HCT116 (cell line): ENCODE measurements at regions not wholly inside any gene's neighbourhood (a gene's known extent, or its start where the extent isn't known, plus 50 kb on each side); places are given as distances from the start of the nearest gene placed in this dataset.

ENCODE experiments used
- ATAC-seq: fragments of 200-7000 bp; cut with Tn5 transposase; 2 replicates; pipeline ENCODE4 v1.9.1; 2020; ENCODE audit warnings: mild to moderate bottlenecking, moderate library complexity
- BruUV-seq: library from RNA; stranded (reverse); fragments of 400-500 nt; replicated peaks from 2 replicates; lab custom pipeline; 2021; lab: Mats Ljungman, UMichigan
- CTCF ChIA-PET: fragments of 300-600 bp; sonication (Branson Sonifier 250); formaldehyde crosslinking; loops from one replicate; lab custom pipeline; 2021; ENCODE audit warnings: antibody characterized with exemption; lab: Charles Lee
- POLR2A ChIA-PET: fragments of 300-600, 350-600 bp; sonication (Branson Sonifier 250); formaldehyde crosslinking; loops from one replicate; lab custom pipeline; 2021; ENCODE audit warnings: antibody characterized with exemption; lab: Charles Lee
- RAD21 ChIA-PET, 2 experiments: fragments of 300-600 bp; sonication (Branson Sonifier 250); formaldehyde crosslinking; loops; one replicate each; lab custom pipeline; 2023; ENCODE audit warnings: low total read pairs in 2 of 2; ENCODE audit not compliant: uncharacterized antibody in 2 of 2, unreplicated experiment in 2 of 2, low non-redundant PET in 1 of 2; lab: Charles Lee
- DNase-seq: peaks from one replicate; pipeline ENCODE4 v3.0.0-alpha.2; 2010; ENCODE audit warnings: low read depth, low spot score
- H2AFZ ChIP-seq: fragments of 200-600 bp; shearing (Covaris generic), sonication (generic); 2 replicates; pipeline ENCODE4 v1.6.1; 2017; ENCODE audit warnings: low read depth, mixed run types, mixed read lengths, antibody characterized with exemption, low read length; ENCODE audit not compliant: poor library complexity, severe bottlenecking
- H3K27ac ChIP-seq: 2 replicates; pipeline ENCODE4 v1.5.1; 2012; ENCODE audit warnings: low read depth, low read length
- H3K27me3 ChIP-seq: fragments of 200-600 bp; sonication (generic); 2 replicates; pipeline ENCODE4 v1.6.1; 2016; ENCODE audit warnings: mixed run types, low read length, mixed read lengths; ENCODE audit not compliant: insufficient read depth
- H3K36me3 ChIP-seq, 2 experiments: fragments of 200-500 bp in 1 of 2; fragments of 200-600 bp in 1 of 2; sonication (Bioruptor generic) in 1 of 2; sonication (generic) in 1 of 2; 2 replicates each; pipeline versions ENCODE4 v1.5.1 to v1.6.1; 2014 to 2016; ENCODE audit warnings: low read length in 2 of 2, inconsistent platforms in 1 of 2, mixed read lengths in 1 of 2, mixed run types in 1 of 2; ENCODE audit not compliant: insufficient read depth in 2 of 2, control insufficient read depth in 1 of 2
- H3K4me1 ChIP-seq, 2 experiments: fragments of 200-600 bp in 1 of 2; sonication (generic) in 1 of 2; 2 replicates each; pipeline versions ENCODE4 v1.5.1 to v1.6.1; 2012 to 2017; ENCODE audit warnings: low read length in 2 of 2, inconsistent platforms in 1 of 2, mild to moderate bottlenecking in 1 of 2, mixed read lengths in 1 of 2, mixed run types in 1 of 2, moderate library complexity in 1 of 2; ENCODE audit not compliant: insufficient read depth in 2 of 2, control insufficient read depth in 1 of 2
- H3K4me2 ChIP-seq: fragments of 200-600 bp; sonication (generic); 2 replicates; pipeline ENCODE4 v1.6.1; 2017; ENCODE audit warnings: mixed run types, low read length, mixed read lengths
- H3K4me3 ChIP-seq, 2 experiments: fragments of 200-600 bp in 1 of 2; sonication (generic) in 1 of 2; replicated peaks in 1 of 2; 2 replicates each; pipeline ENCODE4 v1.5.1; 2011 to 2016; ENCODE audit warnings: low read length in 2 of 2, control low read depth in 1 of 2, low read depth in 1 of 2, mild to moderate bottlenecking in 1 of 2, mixed read lengths in 1 of 2, mixed run types in 1 of 2
- H3K79me2 ChIP-seq: fragments of 200-600 bp; sonication (generic); 2 replicates; pipeline ENCODE4 v1.6.1; 2017; ENCODE audit warnings: mild to moderate bottlenecking, mixed run types, low read length, moderate library complexity, mixed read lengths; ENCODE audit not compliant: insufficient read depth
- H3K9ac ChIP-seq: fragments of 200-600 bp; sonication (generic); 2 replicates; pipeline ENCODE4 v1.6.1; 2016; ENCODE audit warnings: low read length, mixed read lengths
- H3K9me2 ChIP-seq: fragments of 200-600 bp; sonication (generic), shearing (Covaris generic); 2 replicates; pipeline ENCODE4 v1.6.1; 2017; ENCODE audit warnings: mixed run types, mild to moderate bottlenecking, moderate library complexity; ENCODE audit not compliant: insufficient read depth
- H3K9me3 ChIP-seq, 2 experiments: fragments of 200-500 bp in 1 of 2; fragments of 200-600 bp in 1 of 2; sonication (Bioruptor generic) in 1 of 2; sonication (generic) in 1 of 2; 2 replicates each; pipeline ENCODE4 v1.6.1; 2014 to 2017; ENCODE audit warnings: low read length in 2 of 2, mixed read lengths in 2 of 2, inconsistent platforms in 1 of 2, low read depth in 1 of 2, mild to moderate bottlenecking in 1 of 2, mixed run types in 1 of 2, moderate library complexity in 1 of 2; ENCODE audit not compliant: control insufficient read depth in 1 of 2, insufficient read depth in 1 of 2
- H4K20me1 ChIP-seq: fragments of 200-600 bp; sonication (generic), shearing (Covaris generic); 2 replicates; pipeline ENCODE4 v1.6.1; 2017; ENCODE audit warnings: mixed run types, mild to moderate bottlenecking, moderate library complexity; ENCODE audit not compliant: insufficient read depth
- CBX3 ChIP-seq: IDR thresholded peaks from 2 replicates; pipeline ENCODE4 v1.6.1; 2012; ENCODE audit warnings: low read depth
- CEBPB ChIP-seq: IDR thresholded peaks from 2 replicates; pipeline ENCODE4 v1.6.1; 2012; ENCODE audit warnings: low read depth
- EGR1 ChIP-seq: IDR thresholded peaks from 2 replicates; pipeline ENCODE4 v1.6.1; 2012; ENCODE audit warnings: low read depth
- ELF1 ChIP-seq: IDR thresholded peaks from 2 replicates; pipeline ENCODE4 v1.6.1; 2012; ENCODE audit warnings: low read depth, borderline replicate concordance
- EZH2 ChIP-seq: fragments of 200-600 bp; sonication (generic); IDR thresholded peaks from 2 replicates; pipeline ENCODE4 v1.6.1; 2017; ENCODE audit warnings: antibody characterized with exemption, mixed run types
- EZH2phosphoT487 ChIP-seq: fragments of 200-600 bp; IDR thresholded peaks from 2 replicates; pipeline ENCODE4 v1.6.1; 2018; ENCODE audit warnings: antibody characterized with exemption, borderline replicate concordance
- MAX ChIP-seq: IDR thresholded peaks from 2 replicates; pipeline ENCODE4 v1.6.1; 2012
- POLR2A ChIP-seq: IDR thresholded peaks from 2 replicates; pipeline ENCODE4 v1.7.0; 2011; ENCODE audit warnings: borderline replicate concordance; ENCODE audit not compliant: insufficient read depth, insufficient read length; ENCODE audit errors: extremely low read depth
- RAD21 ChIP-seq: IDR thresholded peaks from 2 replicates; pipeline ENCODE4 v1.6.1; 2012; ENCODE audit warnings: low read depth, mild to moderate bottlenecking
- YY1 ChIP-seq: IDR thresholded peaks from 2 replicates; pipeline ENCODE4 v1.6.1; 2011; ENCODE audit warnings: low read length, low read depth, moderate library complexity, mild to moderate bottlenecking; ENCODE audit not compliant: insufficient replicate concordance; ENCODE audit errors: extremely low read depth
- ZBTB33 ChIP-seq: IDR thresholded peaks from 2 replicates; pipeline ENCODE4 v1.6.1; 2011; ENCODE audit warnings: mild to moderate bottlenecking, low read length, moderate library complexity; ENCODE audit not compliant: insufficient replicate concordance; ENCODE audit errors: extremely low read depth
- intact Hi-C: fragments of 100-400 bp; cut with micrococcal nuclease; formaldehyde crosslinking; loops from 2 replicates; pipeline ENCODE4 v1.10.0; 2022

- no peaks in the 10 kb centered on the region for H3K79me2 ChIP-seq
- H3K9me3 ChIP-seq = no peaks in the 10 kb centered on the region
- no TSS peak for BruUV-seq
- no peaks in the 10 kb centered on the region for H3K36me3 ChIP-seq
- no peak overlapping the region for H3K4me3 ChIP-seq
- POLR2A ChIA-PET = no interaction called here
- H4K20me1 ChIP-seq = no peaks in the 10 kb centered on the region
- no peaks in the 10 kb centered on the region for H3K9me2 ChIP-seq
- intact Hi-C loops = no loop called here
- CTCF ChIA-PET = no interaction called here
- H2AFZ ChIP-seq = no peak overlapping the region
- no peak for DNase-seq
- no peak overlapping the region for H3K27ac ChIP-seq
- no peak for ATAC-seq
- no peak overlapping the region for H3K4me2 ChIP-seq
- TF ChIP-seq RAD21 = no peak
- TF ChIP-seq CBX3 = no peak
- TF ChIP-seq EZH2 = no peak
- RAD21 ChIA-PET = no interaction called here
- H3K27me3 ChIP-seq = peaks cover under 1% of the 10 kb centered on the region; the same call in 1 of the 2 replicates
- no peaks in the 10 kb centered on the region for H3K4me1 ChIP-seq
- H3K9ac ChIP-seq = no peak overlapping the region
Observed at GRCh38 chr4:81796790-81797528, 325.3 kb upstream of the RASGEF1B start.

- intact Hi-C loops = no loop called here
- Histone ChIP-seq H4K20me1 (no peaks in the 10 kb centered on the region), H3K4me1 (no peaks in the 10 kb centered on the region), H2AFZ (no peak overlapping the region), H3K9me3 (no peaks in the 10 kb centered on the region), H3K4me2 (no peak overlapping the region), H3K27me3 (peaks cover 8% of the 10 kb centered on the region; the same call in 1 of the 2 replicates), H3K9ac (no peak overlapping the region), H3K4me3 (no peak overlapping the region), H3K79me2 (no peaks in the 10 kb centered on the region), H3K27ac (no peak overlapping the region), H3K9me2 (no peaks in the 10 kb centered on the region), H3K36me3 (no peaks in the 10 kb centered on the region)
- TF ChIP-seq POLR2A (no peak), CEBPB (no peak), RAD21 (no peak), MAX (no peak), ELF1 (no peak), ZBTB33 (no peak), EZH2phosphoT487 (no peak), EGR1 (no peak), YY1 (no peak)
- DNase-seq = no peak
- no peak for ATAC-seq
- ChIA-PET CTCF (no interaction called here), POLR2A (no interaction called here), RAD21 (no interaction called here)
- BruUV-seq = no TSS peak
Observed at GRCh38 chr4:81792521-81792920, 320.8 kb upstream of the RASGEF1B start.
